ENCODE measurements at regions not wholly inside any gene's neighbourhood (a gene's known extent, or its start where the extent isn't known, plus 50 kb on each side); places are given as distances from the start of the nearest gene placed in this dataset.

- TF ChIP-seq CTCF (IDR thresholded peaks at IDR 0.05; ENCODE audit: low read depth, low read length, poor library complexity, severe bottlenecking) (no peak), EZH2phosphoT487 (IDR thresholded peaks at IDR 0.05; ENCODE audit: borderline replicate concordance, low read length) (no peak)
Measured at GRCh38 chr4:19472666-19473065, 779.0 kb upstream of the SLIT2 start.

All from DOHH2 (cell line).